ENCODE measurements at regions not wholly inside any gene's neighbourhood (a gene's known extent, or its start where the extent isn't known, plus 50 kb on each side); places are given as distances from the start of the nearest gene placed in this dataset.

DNA sequence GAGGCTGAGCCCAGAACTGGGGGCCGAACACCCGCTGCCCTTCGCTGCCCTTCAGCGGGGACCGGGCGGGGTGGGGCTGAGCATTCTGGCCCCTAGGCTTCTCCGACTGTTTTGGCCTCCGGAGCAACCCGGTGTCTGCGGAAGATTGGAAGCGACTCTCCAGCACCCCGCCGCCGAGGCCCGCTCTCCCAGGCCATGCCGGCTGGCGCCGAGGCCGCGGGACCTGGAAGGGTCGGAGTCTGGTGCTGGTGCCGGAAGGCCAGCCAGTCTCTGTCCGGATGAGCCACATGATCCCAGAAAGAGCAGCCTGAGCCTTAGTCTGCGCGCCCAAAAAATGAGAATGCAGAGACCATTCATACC is 272.0 kb downstream of the FOXD2 start:
- H3K27ac ChIP-seq = no peak overlapping the region
- DNase-seq (ENCODE audit: low read depth, low spot score) = no peak

DNA sequence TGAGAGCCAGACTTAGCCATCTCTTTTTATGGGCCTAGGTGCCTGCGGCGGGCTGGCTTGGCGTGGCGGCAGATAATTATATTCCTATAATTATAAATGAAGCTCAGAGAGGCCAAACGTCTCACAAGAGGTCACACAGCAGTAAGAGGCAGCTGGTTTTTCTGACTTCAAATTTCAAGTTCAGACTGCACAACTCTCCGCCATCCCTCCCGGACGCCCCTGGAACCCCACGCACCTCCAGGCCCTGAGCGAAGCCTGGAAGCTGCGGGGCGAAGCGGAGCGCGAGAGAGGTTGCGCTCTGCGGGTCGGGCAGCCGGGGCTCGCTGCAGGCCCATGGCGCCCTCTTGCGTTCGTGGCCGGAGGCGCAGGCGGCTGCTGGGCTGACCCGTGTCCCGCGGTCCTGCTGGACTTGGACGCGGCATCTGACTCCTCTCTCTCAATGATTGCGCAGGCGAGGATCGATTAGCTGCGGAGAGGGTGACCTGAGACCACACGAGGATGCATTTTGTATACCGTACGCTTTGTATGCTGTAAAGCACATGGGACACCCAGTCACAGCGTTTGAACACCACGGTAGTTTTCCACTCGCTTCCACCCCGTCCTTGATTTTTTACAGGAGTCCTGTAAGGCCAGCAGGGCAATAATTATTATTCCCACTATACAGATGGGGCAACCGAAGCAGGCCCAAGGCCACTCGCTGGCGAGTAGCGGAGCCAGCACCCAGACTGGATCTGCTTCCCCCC is 272.7 kb downstream of the FOXD2 start:
- no peak overlapping the region for H3K27ac ChIP-seq
- DNase-seq (ENCODE audit: low read depth, low spot score) = no peak
